HFF-Myc (cell line): ENCODE measurements at regions not wholly inside any gene's neighbourhood (a gene's known extent, or its start where the extent isn't known, plus 50 kb on each side); places are given as distances from the start of the nearest gene placed in this dataset.

Experiments used
- DNase-seq: peaks from one replicate; pipeline ENCODE4 v3.0.0-alpha.2; 2011; ENCODE audit warnings: low read depth; ENCODE audit errors: extremely low read depth
- H3K4me3 ChIP-seq: replicated peaks from 2 replicates; pipeline ENCODE4 v1.5.1; 2011; ENCODE audit warnings: low read depth, mild to moderate bottlenecking, control low read depth, low read length
- CTCF ChIP-seq: IDR thresholded peaks from 2 replicates; pipeline ENCODE4 v1.5.1; 2012; ENCODE audit warnings: mild to moderate bottlenecking, low read depth, low read length, control low read depth; ENCODE audit errors: missing control alignments

GRCh38 chr16:22614271-22614947 lies 103.7 kb downstream of the NPIPB5 start:
- no peak for TF ChIP-seq CTCF
- DNase-seq = no peak
- H3K4me3 ChIP-seq = no peak overlapping the region

DNA sequence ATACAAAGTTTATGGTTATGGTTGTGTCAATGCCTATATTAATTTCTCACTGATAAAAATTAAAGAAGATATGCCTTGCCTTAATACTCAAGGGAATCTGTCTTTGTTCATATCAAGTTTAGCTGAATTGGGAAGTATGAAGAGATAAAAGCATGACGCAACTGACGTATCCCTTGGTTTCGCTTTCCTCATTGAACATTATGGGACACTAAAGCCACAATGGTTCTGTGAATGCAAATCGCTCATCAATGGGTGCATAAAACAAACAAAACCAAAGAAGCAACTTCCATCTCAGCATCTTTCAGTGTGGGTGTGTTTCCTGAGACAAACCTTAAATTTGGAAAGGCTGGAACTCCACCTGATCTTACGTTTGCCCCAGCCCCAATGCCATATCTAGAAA lies 108.2 kb downstream of the NPIPB5 start:
- no peak for TF ChIP-seq CTCF
- H3K4me3 ChIP-seq = no peak overlapping the region
- DNase-seq = no peak

DNA sequence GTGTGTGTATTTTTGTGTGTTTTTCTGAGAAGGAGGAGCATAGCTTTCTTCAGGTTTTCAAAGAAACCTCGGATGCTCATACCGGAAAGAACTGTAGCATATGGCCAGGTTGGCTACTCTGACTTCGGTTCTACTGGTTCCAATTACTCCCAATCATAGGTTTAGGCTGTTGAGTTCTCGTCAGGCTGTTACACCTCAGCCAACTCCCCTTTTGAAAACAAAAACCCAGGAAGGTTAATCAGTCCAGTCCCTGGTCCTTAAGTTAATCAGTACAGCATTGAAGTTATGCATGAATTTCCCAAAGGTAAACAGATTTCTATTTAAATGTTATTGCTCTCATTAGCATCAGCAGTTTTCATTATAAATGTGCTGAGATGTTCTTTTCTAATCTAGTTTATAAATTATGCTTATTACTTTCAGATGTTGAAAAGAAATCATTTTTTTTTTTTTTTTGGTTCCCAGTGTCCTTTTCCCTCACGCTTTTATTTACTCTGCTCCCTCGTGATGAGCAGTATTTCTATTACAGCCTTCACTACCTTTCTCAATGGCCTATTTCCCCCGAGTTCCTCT lies 111.0 kb downstream of the NPIPB5 start:
- no peak for DNase-seq
- no peak overlapping the region for H3K4me3 ChIP-seq
- TF ChIP-seq CTCF = no peak

DNA sequence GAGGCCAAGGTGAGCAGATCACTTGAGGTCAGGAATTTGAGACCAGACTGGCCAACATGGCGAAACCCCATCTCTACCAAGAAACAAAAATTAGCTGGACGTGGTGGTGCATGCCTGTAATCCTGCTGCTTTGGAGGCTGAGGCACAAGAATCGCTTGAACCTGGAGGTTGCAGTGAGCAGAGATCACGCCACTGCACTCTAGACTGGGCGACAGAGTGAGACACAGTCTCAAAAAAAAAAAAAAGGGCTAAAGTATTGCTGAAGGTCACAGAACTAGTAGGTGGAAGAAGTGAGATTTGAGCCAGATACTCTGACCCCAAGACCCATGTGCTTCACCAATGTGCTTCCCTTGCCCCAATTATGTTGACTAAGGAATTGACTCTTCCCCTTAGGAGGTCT lies 112.0 kb downstream of the NPIPB5 start:
- no peak overlapping the region for H3K4me3 ChIP-seq
- no peak for DNase-seq
- TF ChIP-seq CTCF = no peak

DNA sequence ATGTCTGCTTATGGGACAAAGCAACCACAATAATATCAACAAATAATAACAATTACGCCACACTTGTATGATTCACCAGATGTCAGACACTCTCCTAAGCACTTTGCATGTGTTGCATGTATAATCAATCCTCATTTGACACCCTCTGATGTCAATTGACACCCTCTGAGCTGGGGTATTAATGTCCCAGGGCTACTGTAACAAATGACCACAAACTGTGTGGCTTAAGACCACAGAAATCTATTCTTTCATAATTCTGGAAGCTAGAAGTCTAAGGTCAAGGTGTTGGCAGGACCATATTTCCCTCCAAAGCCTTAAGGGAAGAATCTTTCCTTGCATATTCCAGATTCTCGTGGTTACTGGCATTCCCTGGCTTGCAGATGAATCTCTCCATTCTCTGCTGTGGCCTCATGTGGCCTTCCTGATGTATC lies 112.7 kb downstream of the NPIPB5 start:
- no peak overlapping the region for H3K4me3 ChIP-seq
- DNase-seq = peak; percentile 14
- TF ChIP-seq CTCF = no peak

GRCh38 chr16:22624038-22624799 lies 113.5 kb downstream of the NPIPB5 start:
- no peak for TF ChIP-seq CTCF
- DNase-seq = no peak
- no peak overlapping the region for H3K4me3 ChIP-seq
